ENCODE measurements at regions not wholly inside any gene's neighbourhood (a gene's known extent, or its start where the extent isn't known, plus 50 kb on each side); places are given as distances from the start of the nearest gene placed in this dataset.

GRCh38 chr3:84439476-84439875, 519.3 kb upstream of the CADM2 start:
- DNase-seq (ENCODE audit: low spot score): no peak

GRCh38 chr3:84440291-84440690, 518.5 kb upstream of the CADM2 start:
- no peak for DNase-seq (ENCODE audit: low spot score)

DNA sequence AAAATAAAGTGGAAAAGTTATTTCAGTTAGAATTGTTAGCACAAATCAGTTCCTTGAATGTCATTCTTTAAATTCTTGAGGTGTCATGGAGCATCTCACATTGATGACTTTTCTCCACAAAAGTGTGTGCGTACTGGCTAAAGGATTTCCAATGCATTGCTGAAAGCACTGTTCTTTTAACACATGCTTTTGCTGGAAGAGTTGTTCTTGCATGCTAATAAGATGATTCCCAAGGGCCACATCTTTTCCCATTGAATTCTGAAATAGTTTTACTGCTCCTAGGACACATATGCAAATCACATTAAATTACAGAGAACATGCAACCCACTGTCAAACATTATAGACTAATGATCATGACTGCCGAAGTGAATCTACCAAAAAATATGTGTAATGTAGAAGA, 516.3 kb upstream of the CADM2 start:
- no peak for DNase-seq (ENCODE audit: low spot score)

DNA sequence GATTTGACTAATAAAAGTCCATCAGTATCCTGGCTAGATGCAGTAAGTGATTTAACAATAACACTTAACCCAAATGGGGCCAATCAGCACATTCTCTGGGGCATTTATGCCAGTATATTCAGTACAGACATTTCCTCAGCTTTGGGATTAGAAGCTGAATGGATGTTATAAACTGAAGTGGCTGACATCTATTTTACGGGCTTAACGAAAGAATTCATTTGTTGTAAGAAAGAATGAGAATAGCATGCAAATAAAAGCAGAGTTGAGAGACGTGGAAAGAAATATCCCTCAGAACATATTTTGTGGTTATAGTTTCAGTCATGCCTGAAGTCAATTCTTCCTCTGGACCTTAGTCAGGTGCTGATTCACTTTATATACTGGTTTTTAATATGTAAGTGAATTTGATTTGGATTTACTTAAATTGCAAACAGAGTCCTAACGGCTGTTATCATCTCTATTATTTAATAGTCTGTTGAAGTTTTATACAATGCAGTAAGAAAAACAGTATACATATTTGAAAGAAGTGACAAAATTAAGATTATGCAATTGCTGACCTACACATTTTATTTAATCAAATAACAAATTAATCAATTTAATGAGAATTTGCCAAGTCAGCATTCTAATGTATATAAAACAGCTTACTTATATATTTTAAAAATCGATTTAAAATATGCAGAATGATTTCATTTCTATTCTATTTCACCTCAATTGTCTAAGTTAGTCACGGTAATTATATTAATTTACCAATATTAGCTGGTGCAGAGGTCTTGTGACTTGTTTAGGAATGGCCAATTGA, 513.9 kb upstream of the CADM2 start:
- no peak for DNase-seq (ENCODE audit: low spot score)

- no peak for DNase-seq (ENCODE audit: low spot score)
These were observed 471.5 kb upstream of the CADM2 start for GRCh38 chr3:84487296-84487695.

- no peak for DNase-seq (ENCODE audit: low spot score)
These were observed 454.0 kb upstream of the CADM2 start for GRCh38 chr3:84504761-84505160.

DNA sequence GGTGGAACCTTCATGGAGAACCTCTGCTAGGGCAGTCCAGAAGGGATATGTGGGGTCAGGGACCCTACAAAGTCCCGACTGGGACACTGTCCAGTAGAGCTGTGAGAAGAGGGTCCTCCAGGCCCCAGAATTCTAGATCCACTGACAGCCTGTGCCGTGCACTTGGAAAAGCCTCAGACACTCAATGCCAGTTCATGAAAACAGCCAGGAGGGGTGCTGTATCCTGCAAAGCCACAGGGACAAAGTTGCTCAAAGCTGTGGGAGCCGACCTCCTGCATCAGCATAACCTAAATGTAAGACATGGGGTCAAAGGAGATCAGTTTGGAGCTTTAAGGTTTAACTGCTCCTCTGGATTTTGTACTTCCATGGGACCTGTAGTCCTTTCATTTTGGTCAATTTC, 448.8 kb upstream of the CADM2 start:
- no peak for DNase-seq (ENCODE audit: low spot score)

DNA sequence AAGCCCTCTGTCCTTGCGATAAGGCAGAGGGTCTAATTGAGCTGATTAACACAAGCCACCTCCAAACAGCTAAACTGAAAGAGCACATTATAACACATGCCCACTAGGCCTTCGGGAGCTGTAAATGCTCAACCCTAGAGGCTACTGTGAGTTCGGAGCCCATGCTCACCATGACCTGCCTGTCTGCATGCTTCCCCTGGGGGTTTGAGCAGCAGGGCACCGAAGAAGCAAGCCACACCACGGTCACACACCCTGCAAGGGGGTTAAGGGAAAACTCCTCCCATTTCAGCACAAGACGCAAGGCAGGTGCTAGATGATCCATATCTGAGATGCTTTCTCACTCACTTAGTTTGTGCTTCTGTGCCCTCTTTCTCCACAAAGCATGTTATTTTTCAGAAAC, 435.9 kb upstream of the CADM2 start:
- no peak for DNase-seq (ENCODE audit: low spot score)

GRCh38 chr3:84536916-84537315, 421.9 kb upstream of the CADM2 start:
- DNase-seq (ENCODE audit: low spot score): no peak

DNA sequence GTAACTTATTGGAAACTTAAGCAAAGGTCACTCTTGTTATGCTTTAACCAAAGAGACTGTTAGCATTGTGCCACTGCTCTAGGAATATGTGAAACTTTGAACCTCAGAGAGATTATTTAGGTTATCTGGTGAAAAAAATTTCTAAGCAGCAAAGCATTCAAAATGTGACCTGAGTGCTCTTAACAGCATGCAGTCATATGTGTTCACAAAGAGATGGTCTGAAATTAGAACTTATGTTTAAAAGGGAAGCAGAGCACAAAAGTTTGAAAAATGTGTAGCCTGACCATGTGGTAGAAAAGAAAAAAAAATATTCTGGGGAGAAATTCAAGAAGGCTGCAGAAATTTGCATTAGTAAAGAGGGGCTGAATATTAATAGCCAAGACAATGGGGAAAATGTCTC, 420.2 kb upstream of the CADM2 start:
- no peak for DNase-seq (ENCODE audit: low spot score)

- no peak for DNase-seq (ENCODE audit: low spot score)
These were observed 411.6 kb upstream of the CADM2 start for GRCh38 chr3:84547207-84547606.

DNA sequence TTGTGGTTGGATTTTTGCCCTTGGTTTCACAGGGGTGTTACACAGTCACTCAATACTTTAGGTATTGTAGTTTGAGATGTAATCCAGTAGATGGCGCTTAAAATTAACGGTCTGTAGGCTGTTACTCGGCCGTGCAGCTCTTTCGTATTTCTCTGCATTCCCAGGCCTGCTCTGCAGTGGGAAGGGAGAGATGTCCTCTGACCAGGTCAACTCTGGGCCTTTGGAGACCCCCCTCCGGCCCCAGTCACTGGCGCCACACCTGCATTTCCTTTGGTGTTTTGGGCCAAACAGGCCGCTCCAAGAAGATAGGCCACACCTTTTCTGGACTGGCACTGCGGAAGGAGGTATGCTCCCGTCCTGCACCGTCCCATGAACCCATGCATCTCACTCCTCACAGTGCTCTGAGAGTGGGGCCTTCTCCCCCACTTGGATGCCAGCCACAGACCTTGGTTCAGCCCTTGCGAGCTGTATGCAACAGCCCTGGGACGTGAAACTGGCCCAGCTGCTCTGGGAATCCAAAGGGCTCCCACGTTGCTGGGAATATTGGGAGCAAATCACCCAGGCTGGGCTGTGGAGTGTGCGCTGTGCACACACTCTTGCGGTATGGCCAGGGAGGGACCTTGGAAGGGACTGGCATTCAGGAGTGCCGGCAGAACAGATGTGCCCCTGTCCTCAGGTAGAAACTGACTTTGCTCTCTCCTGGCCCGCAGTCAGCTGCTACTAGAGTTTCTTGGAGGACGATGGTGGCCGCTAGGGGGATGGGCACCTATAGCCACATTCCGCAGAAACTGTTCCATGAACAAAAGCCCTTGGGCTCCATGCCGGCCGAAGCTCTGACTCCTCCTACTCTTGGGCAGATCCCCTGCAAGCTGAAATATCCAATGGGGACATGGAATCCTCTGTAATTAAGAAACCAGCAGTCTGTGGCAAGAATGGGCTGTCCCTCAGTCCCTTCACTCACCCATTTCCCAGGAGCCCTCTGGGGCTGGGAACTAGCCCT, 410.5 kb upstream of the CADM2 start:
- peak; percentile 57 for DNase-seq (ENCODE audit: low spot score)

- no peak for DNase-seq (ENCODE audit: low spot score)
These were observed 403.2 kb upstream of the CADM2 start for GRCh38 chr3:84555629-84556028.

- no peak for DNase-seq (ENCODE audit: low spot score)
These were observed 392.5 kb upstream of the CADM2 start for GRCh38 chr3:84566256-84566655.

DNA sequence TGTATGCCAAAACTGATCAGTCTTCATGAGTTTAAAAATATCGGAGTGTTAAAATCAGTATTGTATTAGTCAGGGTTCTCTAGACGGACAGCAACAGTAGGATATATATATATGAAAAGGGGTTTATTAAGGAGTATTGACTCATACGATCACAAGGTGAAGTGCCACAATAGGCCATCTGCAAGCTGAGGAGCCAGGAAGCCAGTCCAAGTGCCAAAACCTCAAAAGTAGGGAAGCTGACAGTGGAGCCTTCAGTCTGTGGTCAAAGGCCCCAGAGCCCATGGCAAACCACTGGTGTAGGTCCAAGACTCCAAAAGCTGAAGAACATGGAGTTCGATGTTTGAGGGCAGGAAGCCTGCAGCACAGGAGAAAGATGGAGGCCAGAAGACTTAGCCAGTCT, 391.0 kb upstream of the CADM2 start:
- no peak for DNase-seq (ENCODE audit: low spot score)

DNA sequence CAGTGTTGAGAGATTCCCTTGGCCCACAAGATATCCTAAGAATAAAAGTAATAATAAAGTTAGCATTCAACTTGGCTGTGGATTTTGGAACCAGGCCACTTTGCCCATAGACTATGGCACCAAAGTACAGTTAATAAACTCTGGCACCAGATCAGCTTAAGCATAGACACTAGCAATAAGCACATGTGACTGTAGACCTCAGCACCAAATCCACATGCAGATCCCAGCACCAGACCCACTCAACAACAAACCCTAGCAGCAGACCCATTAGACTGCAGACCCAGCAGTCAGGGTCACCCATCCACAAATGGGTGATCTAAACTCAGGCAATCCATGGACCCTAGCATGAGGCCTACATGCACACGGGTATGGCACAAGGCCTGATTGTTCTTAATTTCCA, 384.8 kb upstream of the CADM2 start:
- DNase-seq (ENCODE audit: low spot score): no peak

DNA sequence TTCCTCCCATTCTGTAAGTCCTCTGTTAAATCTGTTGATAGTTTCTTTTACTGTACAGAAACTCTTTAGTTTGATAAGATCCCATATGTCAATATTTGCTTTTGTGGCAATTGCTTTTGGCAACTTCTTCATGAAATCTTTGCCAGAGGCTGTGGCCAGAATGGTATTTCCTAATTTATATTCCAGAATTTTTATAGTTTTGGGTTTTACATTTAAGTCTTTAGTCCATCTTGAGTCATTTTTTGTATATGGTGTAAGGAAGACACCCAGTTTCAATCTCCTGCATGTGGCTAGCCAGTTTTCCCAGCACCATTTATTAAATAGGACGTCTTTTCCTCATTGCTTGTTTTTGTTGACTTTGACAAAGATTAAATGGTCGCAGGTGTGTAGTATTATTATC, 372.4 kb upstream of the CADM2 start:
- DNase-seq (ENCODE audit: low spot score): no peak

DNA sequence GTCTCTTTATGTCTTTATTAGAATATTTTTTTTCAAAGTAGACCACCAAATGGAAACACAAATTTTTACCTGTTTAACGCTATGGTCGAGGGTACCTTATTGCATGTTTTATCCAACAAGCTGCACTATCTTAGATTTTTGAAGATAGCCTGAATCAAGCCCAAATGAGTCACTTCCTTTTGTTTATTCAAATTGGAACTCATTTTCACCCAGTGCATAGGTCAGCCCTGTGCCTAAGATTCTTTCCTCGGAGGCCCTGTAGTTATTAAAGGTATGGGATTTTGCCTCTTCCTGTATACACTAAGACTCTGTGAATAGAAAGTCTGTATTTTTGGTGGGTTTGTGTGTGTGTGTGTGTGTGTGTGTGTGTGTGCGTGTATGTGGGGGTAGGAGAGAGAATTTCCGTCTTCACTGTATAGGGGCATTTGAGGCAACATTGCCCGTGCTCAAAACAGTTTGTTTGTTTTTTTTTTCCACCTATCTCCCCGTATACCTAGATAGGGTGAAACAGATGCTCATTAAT, 358.0 kb upstream of the CADM2 start:
- DNase-seq (ENCODE audit: low spot score): no peak

GRCh38 chr3:84601303-84601702, 357.5 kb upstream of the CADM2 start:
- DNase-seq (ENCODE audit: low spot score): no peak

GRCh38 chr3:84621823-84622222, 337.0 kb upstream of the CADM2 start:
- DNase-seq (ENCODE audit: low spot score): no peak

DNA sequence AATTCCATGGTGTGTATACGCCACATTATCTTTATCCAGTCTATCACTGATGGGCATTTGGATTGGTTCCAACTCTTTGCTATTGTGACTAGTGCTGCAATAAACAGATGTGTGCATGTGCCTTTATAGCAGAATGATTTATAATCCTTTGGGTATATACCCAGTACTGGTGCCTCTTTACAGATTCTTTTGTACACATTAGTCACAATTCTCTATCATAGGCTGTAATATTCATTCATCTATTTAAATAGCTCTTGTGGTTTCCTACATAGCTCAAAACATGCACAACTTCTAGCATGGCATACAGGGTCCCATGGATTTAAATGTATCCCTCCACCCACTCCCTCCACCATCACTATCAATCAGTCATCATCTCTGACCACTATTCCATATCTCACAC, 324.1 kb upstream of the CADM2 start:
- no peak for DNase-seq (ENCODE audit: low spot score)

GRCh38 chr3:84637272-84637671, 321.5 kb upstream of the CADM2 start:
- no peak for DNase-seq (ENCODE audit: low spot score)

- DNase-seq (ENCODE audit: low spot score): no peak
These were observed 292.3 kb upstream of the CADM2 start for GRCh38 chr3:84666468-84666867.

Measured in globus pallidus (tissue), 1 donor.